HepG2 (cell line): ENCODE measurements at regions not wholly inside any gene's neighbourhood (a gene's known extent, or its start where the extent isn't known, plus 50 kb on each side); places are given as distances from the start of the nearest gene placed in this dataset.

ENCODE experiments used
- ATAC-seq: fragments of 200-7000 bp; cut with Tn5 transposase; 3 replicates; pipeline ENCODE4 v1.9.1; 2020; ENCODE audit warnings: mild to moderate bottlenecking, moderate library complexity
- BruUV-seq: library from RNA; stranded (reverse); fragments of 400-500 nt; replicated peaks from 2 replicates; lab custom pipeline; 2021; lab: Mats Ljungman, UMichigan
- CTCF ChIA-PET: fragments of 300-600 bp; formaldehyde crosslinking; extraction: SDS; loops from one replicate; lab custom pipeline; 2021; ENCODE audit warnings: low total read pairs, inconsistent platforms, low intra/inter-chr PET ratio; lab: Yijun Ruan, JAX
- POLR2A ChIA-PET: fragments of 350-600 bp; sonication (Branson Sonifier 250); formaldehyde crosslinking; loops from one replicate; lab custom pipeline; 2020; ENCODE audit warnings: antibody characterized with exemption, inconsistent platforms; lab: Yijun Ruan, JAX
- DNase-seq: peaks from one replicate; pipeline ENCODE4 v3.0.0-alpha.2; 2015; ENCODE audit warnings: low spot score
- FAIRE-seq: peaks from 3 replicates; lab custom pipeline; 2011; peaks lifted over from hg19 to GRCh38; lab: Jason Lieb, UNC
- H2AFZ ChIP-seq: one replicate; pipeline ENCODE4 v1.6.1; 2011; ENCODE audit warnings: low read length, inconsistent platforms
- H3K27ac ChIP-seq: fragments of 300-600 bp; 3 replicates; pipeline ENCODE4 v1.8.0; 2011; ENCODE audit warnings: mixed run types, mild to moderate bottlenecking, mixed read lengths, low read length, inconsistent platforms; ENCODE audit not compliant: insufficient read depth; ENCODE audit errors: extremely low read length
- H3K27me3 ChIP-seq, 2 experiments: fragments of 200-600 bp in 1 of 2; 2 replicates in 1 of 2; 3 replicates in 1 of 2; pipeline versions ENCODE4 v1.6.0 to v1.8.0; 2011; ENCODE audit warnings: low read length in 2 of 2, mild to moderate bottlenecking in 2 of 2, moderate library complexity in 2 of 2, inconsistent platforms in 1 of 2; ENCODE audit not compliant: insufficient read depth in 2 of 2, control insufficient read depth in 1 of 2
- H3K36me3 ChIP-seq, 2 experiments: fragments of 200-600 bp in 1 of 2; replicated peaks in 1 of 2; 2 replicates in 1 of 2; 3 replicates in 1 of 2; pipeline versions ENCODE4 v1.5.1 to v1.8.0; 2011; ENCODE audit warnings: low read length in 2 of 2, inconsistent platforms in 1 of 2; ENCODE audit not compliant: insufficient read depth in 2 of 2, control insufficient read depth in 1 of 2
- H3K4me1 ChIP-seq: 2 replicates; pipeline ENCODE4 v1.5.1; 2012; ENCODE audit warnings: low read length, inconsistent platforms; ENCODE audit not compliant: insufficient read depth
- H3K4me2 ChIP-seq: 2 replicates; pipeline ENCODE4 v1.6.0; 2011; ENCODE audit warnings: low read depth, low read length, inconsistent platforms
- H3K4me3 ChIP-seq, 3 experiments: fragments of 200-600 bp in 1 of 3; sonication (generic), shearing (Covaris generic) in 1 of 3; replicated peaks in 1 of 3; 2 replicates each; pipeline ENCODE4 v1.5.1; 2011 to 2016; ENCODE audit warnings: low read length in 3 of 3, inconsistent platforms in 2 of 3, low read depth in 2 of 3, mild to moderate bottlenecking in 2 of 3, control low read depth in 1 of 3, mixed read lengths in 1 of 3; ENCODE audit not compliant: insufficient read depth in 1 of 3
- H3K79me2 ChIP-seq: one replicate; pipeline ENCODE4 v1.6.1; 2011; ENCODE audit warnings: low read length, inconsistent platforms; ENCODE audit not compliant: insufficient read depth
- H3K9ac ChIP-seq: 2 replicates; pipeline ENCODE4 v1.6.0; 2011; ENCODE audit warnings: mild to moderate bottlenecking, low read depth, low read length, inconsistent platforms; ENCODE audit not compliant: insufficient read depth
- H3K9me3 ChIP-seq: 2 replicates; pipeline ENCODE4 v1.5.1; 2012; ENCODE audit warnings: mild to moderate bottlenecking, low read length
- H4K20me1 ChIP-seq: 2 replicates; pipeline ENCODE4 v1.6.0; 2011; ENCODE audit warnings: inconsistent platforms, mild to moderate bottlenecking, low read length, moderate library complexity; ENCODE audit not compliant: insufficient read depth
- FOXK2 ChIP-seq: fragments of 450-650 bp; IDR thresholded peaks from 2 replicates; pipeline ENCODE4 v1.6.1; 2016
- IKZF1 ChIP-seq: fragments of 450-650 bp; IDR thresholded peaks from 2 replicates; pipeline ENCODE4 v1.7.1; 2016
- PHB2 ChIP-seq: fragments of 450-650 bp; IDR thresholded peaks from 2 replicates; pipeline ENCODE4 v1.6.1; 2018; ENCODE audit not compliant: partially characterized antibody
- RAD21 ChIP-seq: fragments of 450-650 bp; formaldehyde crosslinking; IDR thresholded peaks from 2 replicates; pipeline ENCODE4 v1.5.0; 2020; ENCODE audit warnings: mild to moderate bottlenecking
- ZNF180 ChIP-seq: sonication (generic); formaldehyde crosslinking; IDR thresholded peaks from 2 replicates; pipeline ENCODE4 v1.4.0; 2020; ENCODE audit warnings: low read depth, missing genetic modification reagents, borderline replicate concordance
- ZNF282 ChIP-seq: fragments of 450-650 bp; IDR thresholded peaks from 2 replicates; pipeline ENCODE4 v1.6.1; 2018; ENCODE audit not compliant: partially characterized antibody
- WGBS: methylation state at CpG from one replicate; pipeline ENCODE4 v1.1.6; 2017; ENCODE audit warnings: low lambda C conversion rate; 5-methylcytosine and 5-hydroxymethylcytosine counted together
- in situ Hi-C: cut with HindIII; loops from 2 replicates; pipeline ENCODE4 v1.10.0; 2017; ENCODE audit warnings: low pct_unique_long_range_greater_than_20kb; ENCODE audit not compliant: extremely low pct_ligation_motif_present
- intact Hi-C: fragments of 100-400 bp; cut with micrococcal nuclease; formaldehyde crosslinking; loops from one replicate; pipeline ENCODE4 v1.10.0; 2022; ENCODE audit not compliant: unreplicated experiment
- TF ChIP-seq, protein P1 (sequence below): fragments of 450-650 bp; IDR thresholded peaks from 2 replicates; pipeline ENCODE4 v1.6.1; 2017
- TF ChIP-seq, protein P2 (sequence below): fragments of 450-650 bp; IDR thresholded peaks from 2 replicates; pipeline ENCODE4 v1.6.1; 2016
- TF ChIP-seq, protein P3 (sequence below): sonication (generic); formaldehyde crosslinking; IDR thresholded peaks from 2 replicates; pipeline ENCODE4 v1.5.0; 2020; ENCODE audit warnings: mild to moderate bottlenecking, missing genetic modification reagents

DNA sequence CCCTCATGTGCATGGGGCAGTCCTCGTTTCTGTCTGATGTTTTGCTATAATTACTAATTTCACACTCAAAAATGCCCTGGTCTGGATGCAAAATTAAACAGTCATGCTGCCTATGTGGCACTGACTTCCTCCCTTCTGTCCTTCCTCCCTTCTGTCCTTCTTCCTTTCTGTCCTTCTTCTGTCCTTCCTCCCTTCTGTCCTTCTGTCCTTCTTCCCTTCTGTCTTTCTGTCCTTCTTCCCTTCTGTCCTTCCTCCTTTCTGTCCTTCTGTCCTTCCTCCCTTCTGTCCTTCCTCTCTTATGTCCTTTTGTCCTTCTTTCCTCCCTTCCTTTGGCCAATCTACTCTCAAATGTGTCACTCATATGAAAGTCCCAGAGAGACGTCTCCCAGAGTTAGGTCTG lies 93.8 kb downstream of the IRF8 start:
- ChIA-PET POLR2A (no interaction called here), CTCF (no interaction called here)
- Histone ChIP-seq H3K4me1 (no peaks in the 10 kb centered on the region), H2AFZ (no peak overlapping the region), H3K36me3 (no peaks in the 10 kb centered on the region), H3K79me2 (no peaks in the 10 kb centered on the region), H3K4me2 (no peak overlapping the region), H3K9ac (no peak overlapping the region), H4K20me1 (no peaks in the 10 kb centered on the region), H3K27me3 (peaks cover 0 to 51% of the 10 kb centered on the region in 2 experiments; a peak in 4 of 5 replicates), H3K4me3 (no peak overlapping the region), H3K27ac (no peak overlapping the region), H3K9me3 (no peaks in the 10 kb centered on the region)
- DNase-seq, result no peak
- FAIRE-seq, result no peak
- no peak for ATAC-seq
- in situ Hi-C loops (no loop called here), intact Hi-C loops (no loop called here)
- peak; percentile 87 for TF ChIP-seq PHB2
- 0 out of 2 replicates have a peak, but pooled peaks have one; percentile 35 for TF ChIP-seq IKZF1
- TF ChIP-seq, protein P1, sequence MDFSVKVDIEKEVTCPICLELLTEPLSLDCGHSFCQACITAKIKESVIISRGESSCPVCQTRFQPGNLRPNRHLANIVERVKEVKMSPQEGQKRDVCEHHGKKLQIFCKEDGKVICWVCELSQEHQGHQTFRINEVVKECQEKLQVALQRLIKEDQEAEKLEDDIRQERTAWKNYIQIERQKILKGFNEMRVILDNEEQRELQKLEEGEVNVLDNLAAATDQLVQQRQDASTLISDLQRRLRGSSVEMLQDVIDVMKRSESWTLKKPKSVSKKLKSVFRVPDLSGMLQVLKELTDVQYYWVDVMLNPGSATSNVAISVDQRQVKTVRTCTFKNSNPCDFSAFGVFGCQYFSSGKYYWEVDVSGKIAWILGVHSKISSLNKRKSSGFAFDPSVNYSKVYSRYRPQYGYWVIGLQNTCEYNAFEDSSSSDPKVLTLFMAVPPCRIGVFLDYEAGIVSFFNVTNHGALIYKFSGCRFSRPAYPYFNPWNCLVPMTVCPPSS, result peak; percentile 80; the same call in 1 of the 2 replicates
- TF ChIP-seq ZNF282, result peak; percentile 28
- no peak for TF ChIP-seq RAD21 (CRISPR knock-in tag)
- 0 out of 2 replicates have a peak, but pooled peaks have one; percentile 16 for TF ChIP-seq FOXK2
- no TSS peak for BruUV-seq
- 1% methylated on average over 2 of the region's 2 CpGs for WGBS

DNA sequence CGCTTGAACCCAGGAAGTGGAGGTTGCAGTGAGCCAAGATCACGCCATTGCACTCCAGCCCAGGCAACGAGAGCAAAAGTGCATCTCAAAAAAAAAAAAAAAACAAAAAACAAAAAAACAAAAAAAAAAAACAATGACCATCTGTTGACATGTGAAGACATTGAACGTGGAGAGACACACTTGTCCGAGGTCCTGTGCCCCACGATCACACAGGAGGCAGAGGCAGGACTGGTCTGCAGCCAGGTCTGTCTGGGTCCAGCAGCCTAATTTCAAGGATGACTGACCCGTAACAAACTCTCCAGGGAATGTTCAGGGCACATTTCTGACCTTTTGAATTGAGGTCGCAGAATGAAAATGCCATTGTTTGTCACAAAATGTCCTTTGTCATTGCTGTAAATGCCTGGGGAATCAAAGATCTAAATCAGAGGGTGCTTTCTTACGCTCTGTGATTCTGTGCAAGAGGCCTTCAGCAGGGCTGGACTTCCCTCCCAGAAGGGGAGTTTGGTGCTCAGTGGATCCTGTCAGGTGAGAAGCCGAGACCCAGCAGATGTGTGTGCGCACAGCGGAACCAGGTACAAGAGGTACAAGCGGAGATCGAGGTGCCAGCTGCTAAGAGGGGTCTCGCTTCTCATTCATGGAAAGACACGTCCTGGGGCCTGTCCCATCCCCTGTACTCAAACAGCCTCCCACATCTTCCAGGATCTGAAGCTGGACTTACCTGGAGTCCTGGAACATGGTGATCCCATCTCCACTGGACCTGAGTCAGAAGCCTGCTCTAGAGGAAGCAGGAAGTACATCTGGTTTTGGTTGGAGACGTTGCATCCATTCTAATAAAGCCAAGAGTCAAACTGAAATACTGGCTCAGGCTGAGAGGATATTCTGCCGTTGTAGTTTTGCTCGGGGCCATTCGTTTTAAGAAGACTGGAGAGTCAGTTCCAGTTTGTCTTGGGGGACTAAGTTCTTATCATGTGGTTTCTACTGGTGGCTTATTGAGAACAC lies 95.8 kb downstream of the IRF8 start:
- Histone ChIP-seq H4K20me1 (no peaks in the 10 kb centered on the region), H3K9ac (no peak overlapping the region), H3K4me2 (no peak overlapping the region), H3K27ac (no peak overlapping the region), H3K79me2 (no peaks in the 10 kb centered on the region), H3K4me1 (no peaks in the 10 kb centered on the region), H2AFZ (no peak overlapping the region), H3K4me3 (no peak overlapping the region), H3K36me3 (no peaks in the 10 kb centered on the region), H3K27me3 (peaks cover 4 to 55% of the 10 kb centered on the region in 2 experiments; a peak in 4 of 5 replicates), H3K9me3 (no peaks in the 10 kb centered on the region)
- ATAC-seq (no peak), DNase-seq (no peak), FAIRE-seq (no peak)
- no peak for TF ChIP-seq ZNF180 (CRISPR knock-in tag)
- TF ChIP-seq, protein P2, sequence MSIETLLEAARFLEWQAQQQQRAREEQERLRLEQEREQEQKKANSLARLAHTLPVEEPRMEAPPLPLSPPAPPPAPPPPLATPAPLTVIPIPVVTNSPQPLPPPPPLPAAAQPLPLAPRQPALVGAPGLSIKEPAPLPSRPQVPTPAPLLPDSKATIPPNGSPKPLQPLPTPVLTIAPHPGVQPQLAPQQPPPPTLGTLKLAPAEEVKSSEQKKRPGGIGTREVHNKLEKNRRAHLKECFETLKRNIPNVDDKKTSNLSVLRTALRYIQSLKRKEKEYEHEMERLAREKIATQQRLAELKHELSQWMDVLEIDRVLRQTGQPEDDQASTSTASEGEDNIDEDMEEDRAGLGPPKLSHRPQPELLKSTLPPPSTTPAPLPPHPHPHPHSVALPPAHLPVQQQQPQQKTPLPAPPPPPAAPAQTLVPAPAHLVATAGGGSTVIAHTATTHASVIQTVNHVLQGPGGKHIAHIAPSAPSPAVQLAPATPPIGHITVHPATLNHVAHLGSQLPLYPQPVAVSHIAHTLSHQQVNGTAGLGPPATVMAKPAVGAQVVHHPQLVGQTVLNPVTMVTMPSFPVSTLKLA, result 0 out of 2 replicates have a peak, but pooled peaks have one; percentile 23
- TF ChIP-seq, protein P3, sequence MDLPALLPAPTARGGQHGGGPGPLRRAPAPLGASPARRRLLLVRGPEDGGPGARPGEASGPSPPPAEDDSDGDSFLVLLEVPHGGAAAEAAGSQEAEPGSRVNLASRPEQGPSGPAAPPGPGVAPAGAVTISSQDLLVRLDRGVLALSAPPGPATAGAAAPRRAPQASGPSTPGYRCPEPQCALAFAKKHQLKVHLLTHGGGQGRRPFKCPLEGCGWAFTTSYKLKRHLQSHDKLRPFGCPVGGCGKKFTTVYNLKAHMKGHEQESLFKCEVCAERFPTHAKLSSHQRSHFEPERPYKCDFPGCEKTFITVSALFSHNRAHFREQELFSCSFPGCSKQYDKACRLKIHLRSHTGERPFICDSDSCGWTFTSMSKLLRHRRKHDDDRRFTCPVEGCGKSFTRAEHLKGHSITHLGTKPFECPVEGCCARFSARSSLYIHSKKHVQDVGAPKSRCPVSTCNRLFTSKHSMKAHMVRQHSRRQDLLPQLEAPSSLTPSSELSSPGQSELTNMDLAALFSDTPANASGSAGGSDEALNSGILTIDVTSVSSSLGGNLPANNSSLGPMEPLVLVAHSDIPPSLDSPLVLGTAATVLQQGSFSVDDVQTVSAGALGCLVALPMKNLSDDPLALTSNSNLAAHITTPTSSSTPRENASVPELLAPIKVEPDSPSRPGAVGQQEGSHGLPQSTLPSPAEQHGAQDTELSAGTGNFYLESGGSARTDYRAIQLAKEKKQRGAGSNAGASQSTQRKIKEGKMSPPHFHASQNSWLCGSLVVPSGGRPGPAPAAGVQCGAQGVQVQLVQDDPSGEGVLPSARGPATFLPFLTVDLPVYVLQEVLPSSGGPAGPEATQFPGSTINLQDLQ (CRISPR knock-in tag), result no peak
- BruUV-seq, result no TSS peak
- ChIA-PET POLR2A (no interaction called here), CTCF (no interaction called here)
- in situ Hi-C loops (no loop called here), intact Hi-C loops (no loop called here)
- WGBS, result 48% methylated on average over 20 of the region's 20 CpGs
